ENCODE measurements at regions not wholly inside any gene's neighbourhood (a gene's known extent, or its start where the extent isn't known, plus 50 kb on each side); places are given as distances from the start of the nearest gene placed in this dataset.

GRCh38 chr4:157772907-157773306 lies 399.9 kb downstream of the GASK1B start:
- TF ChIP-seq POLR2AphosphoS5 (IDR thresholded peaks at IDR 0.05) (no peak), CTCF (IDR thresholded peaks at IDR 0.05) (no peak), POLR2A (IDR thresholded peaks at IDR 0.05) (no peak)

Measured in upper lobe of left lung (tissue), 4 donors.